ENCODE measurements at regions not wholly inside any gene's neighbourhood (a gene's known extent, or its start where the extent isn't known, plus 50 kb on each side); places are given as distances from the start of the nearest gene placed in this dataset.

DNA sequence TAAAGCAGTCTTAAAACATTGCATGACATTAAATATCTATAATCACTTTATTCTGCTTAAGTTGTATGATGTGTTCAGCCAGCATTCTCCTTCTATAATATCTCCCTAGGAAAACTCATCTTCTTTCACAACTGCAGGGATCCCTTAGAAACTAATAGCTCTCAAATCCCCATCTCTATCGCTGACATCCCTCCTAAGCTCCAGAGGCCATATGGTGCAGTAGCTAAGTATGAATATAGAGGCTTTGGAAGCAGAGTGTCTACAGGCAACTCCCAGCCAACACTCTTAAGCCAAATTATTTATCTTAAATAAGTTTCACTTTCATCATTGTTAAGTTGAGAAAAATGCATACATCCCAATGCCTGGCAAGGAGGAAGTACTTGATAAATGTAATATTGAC is 349.5 kb upstream of the MIR17HG start:
- WGBS, 2 donors (ENCODE audit: low coverage in 1 of 2) = 50 to 54% methylated on average over 1 of the region's 1 CpG
- Histone ChIP-seq H3K4me1 (no peaks in the 10 kb centered on the region), H3K9me3 (no peaks in the 10 kb centered on the region), H3K27ac (no peak overlapping the region), H3K4me3 (no peak overlapping the region), H3K27me3 (no peaks in the 10 kb centered on the region), H3K36me3 (no peaks in the 10 kb centered on the region)
- no peak for ATAC-seq
- TF ChIP-seq, protein P1, sequence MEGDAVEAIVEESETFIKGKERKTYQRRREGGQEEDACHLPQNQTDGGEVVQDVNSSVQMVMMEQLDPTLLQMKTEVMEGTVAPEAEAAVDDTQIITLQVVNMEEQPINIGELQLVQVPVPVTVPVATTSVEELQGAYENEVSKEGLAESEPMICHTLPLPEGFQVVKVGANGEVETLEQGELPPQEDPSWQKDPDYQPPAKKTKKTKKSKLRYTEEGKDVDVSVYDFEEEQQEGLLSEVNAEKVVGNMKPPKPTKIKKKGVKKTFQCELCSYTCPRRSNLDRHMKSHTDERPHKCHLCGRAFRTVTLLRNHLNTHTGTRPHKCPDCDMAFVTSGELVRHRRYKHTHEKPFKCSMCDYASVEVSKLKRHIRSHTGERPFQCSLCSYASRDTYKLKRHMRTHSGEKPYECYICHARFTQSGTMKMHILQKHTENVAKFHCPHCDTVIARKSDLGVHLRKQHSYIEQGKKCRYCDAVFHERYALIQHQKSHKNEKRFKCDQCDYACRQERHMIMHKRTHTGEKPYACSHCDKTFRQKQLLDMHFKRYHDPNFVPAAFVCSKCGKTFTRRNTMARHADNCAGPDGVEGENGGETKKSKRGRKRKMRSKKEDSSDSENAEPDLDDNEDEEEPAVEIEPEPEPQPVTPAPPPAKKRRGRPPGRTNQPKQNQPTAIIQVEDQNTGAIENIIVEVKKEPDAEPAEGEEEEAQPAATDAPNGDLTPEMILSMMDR (IDR thresholded peaks at IDR 0.05) = no peak
- TF ChIP-seq POLR2A (IDR thresholded peaks at IDR 0.05) = no peak
- no peak for TF ChIP-seq EP300 (IDR thresholded peaks at IDR 0.05)
- TF ChIP-seq POLR2AphosphoS5 (IDR thresholded peaks at IDR 0.05) = no peak

DNA sequence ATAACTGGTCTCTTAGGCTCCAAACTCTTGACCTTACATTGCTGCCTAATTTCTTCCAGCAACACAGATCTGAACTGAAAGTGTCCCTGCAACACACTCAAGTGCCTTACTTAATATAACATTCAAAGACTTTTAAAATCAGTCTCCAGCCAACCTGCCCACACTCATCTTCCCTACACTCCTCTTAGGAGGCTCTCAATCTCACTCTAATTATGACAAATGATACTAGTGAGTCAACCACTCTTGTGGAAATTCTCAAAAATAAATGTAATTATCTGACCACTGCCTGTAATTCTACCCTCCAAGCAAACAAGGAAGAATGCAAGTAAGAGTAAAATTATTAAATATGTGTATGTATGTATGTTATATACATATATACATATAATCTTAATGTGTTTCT is 348.1 kb upstream of the MIR17HG start:
- Histone ChIP-seq H3K27ac (no peak overlapping the region), H3K36me3 (no peaks in the 10 kb centered on the region), H3K4me3 (no peak overlapping the region), H3K9me3 (no peaks in the 10 kb centered on the region), H3K27me3 (no peaks in the 10 kb centered on the region), H3K4me1 (no peaks in the 10 kb centered on the region)
- ATAC-seq = no peak
- no peak for TF ChIP-seq POLR2AphosphoS5 (IDR thresholded peaks at IDR 0.05)
- TF ChIP-seq, protein P1 (IDR thresholded peaks at IDR 0.05) = no peak
- no peak for TF ChIP-seq POLR2A (IDR thresholded peaks at IDR 0.05)
- TF ChIP-seq EP300 (IDR thresholded peaks at IDR 0.05) = no peak

DNA sequence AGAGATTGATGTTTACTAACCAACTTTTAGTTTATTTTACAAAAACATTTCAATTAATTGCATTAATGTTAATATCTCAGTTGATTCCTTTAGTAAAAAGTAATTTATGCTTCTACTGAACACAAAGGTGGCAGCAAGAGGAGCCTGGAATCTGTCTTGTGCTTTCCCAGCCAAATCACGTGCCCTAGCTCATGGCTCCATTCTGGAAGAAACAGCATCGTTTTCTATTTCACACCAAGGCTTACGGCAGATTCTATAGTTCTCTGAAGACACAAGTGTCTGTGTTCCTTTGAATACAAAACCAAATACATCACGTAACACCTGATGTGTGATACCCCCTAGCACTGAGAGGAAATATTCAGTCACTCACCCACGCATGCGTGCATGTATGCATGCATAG is 346.1 kb upstream of the MIR17HG start:
- WGBS, 2 donors (ENCODE audit: low coverage in 1 of 2) = 93 to 100% methylated on average over 3 to 6 of the region's 6 CpGs

DNA sequence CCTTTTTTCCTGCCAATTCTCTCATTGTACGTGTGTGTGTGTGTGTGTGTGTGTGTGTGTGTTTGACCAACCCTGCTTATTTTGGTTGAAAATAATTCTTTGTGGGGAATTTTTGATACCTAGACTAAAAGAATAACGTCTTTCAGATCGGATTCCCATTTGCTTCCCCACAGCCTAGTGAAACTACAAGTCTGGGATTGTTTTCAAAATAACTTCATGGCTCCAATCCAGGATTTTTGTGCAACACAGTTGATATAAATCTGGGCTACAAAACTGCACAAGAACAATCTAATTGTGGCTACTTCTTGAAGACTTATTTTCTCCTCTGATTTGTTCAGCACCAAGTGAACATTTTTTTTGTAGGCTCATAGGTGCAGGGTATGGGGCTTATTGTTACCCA is 332.8 kb upstream of the MIR17HG start:
- WGBS, 2 donors (ENCODE audit: low coverage in 1 of 2) = 35 to 57% methylated on average over 3 of the region's 3 CpGs
- no peaks in the 10 kb centered on the region for H3K36me3 ChIP-seq
- ATAC-seq = no peak

More for the DNA sequence above, 346.1 kb upstream of the MIR17HG start:
- Histone ChIP-seq H3K4me1 (no peaks in the 10 kb centered on the region), H3K36me3 (no peaks in the 10 kb centered on the region), H3K9me3 (no peaks in the 10 kb centered on the region), H3K27ac (no peak overlapping the region), H3K27me3 (no peaks in the 10 kb centered on the region), H3K4me3 (no peak overlapping the region)
- no peak for ATAC-seq
- TF ChIP-seq EP300 (IDR thresholded peaks at IDR 0.05) = no peak
- TF ChIP-seq POLR2A (IDR thresholded peaks at IDR 0.05) = no peak
- TF ChIP-seq, protein P1 (IDR thresholded peaks at IDR 0.05) = no peak
- no peak for TF ChIP-seq POLR2AphosphoS5 (IDR thresholded peaks at IDR 0.05)

DNA sequence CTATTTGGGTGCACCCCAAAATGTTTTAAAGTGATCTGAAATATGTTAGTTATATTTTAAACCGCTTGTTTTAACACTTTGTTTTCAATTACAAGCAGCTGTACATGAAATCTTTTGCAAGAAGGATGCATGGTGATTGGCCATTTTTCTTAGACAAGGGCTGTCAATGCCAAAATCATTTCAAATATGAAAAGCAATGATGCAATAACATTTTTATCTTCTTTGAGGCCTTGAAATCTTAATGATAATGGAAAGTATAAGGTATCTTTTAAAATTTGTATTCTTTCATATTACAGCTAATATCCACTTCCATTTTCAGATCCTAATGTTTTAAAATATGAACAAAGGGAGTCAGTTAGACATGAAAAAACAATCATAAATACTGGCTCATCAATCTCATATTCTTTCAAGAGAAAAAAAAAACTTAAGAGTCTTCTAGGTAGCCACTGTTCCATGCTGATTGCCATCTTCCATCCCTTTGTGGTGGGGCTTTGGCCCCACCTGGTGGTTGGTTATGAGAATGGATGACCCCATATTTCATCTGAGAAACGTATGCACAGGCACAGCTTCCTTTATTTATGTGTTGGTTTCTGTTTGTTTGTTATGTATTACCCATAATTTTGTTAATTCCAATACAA is 330.3 kb upstream of the MIR17HG start:
- Histone ChIP-seq H3K27ac (no peak overlapping the region), H3K4me3 (no peak overlapping the region), H3K4me1 (no peaks in the 10 kb centered on the region), H3K36me3 (no peaks in the 10 kb centered on the region), H3K27me3 (peaks cover 4% of the 10 kb centered on the region), H3K9me3 (no peaks in the 10 kb centered on the region)
- ATAC-seq = no peak
- 35 to 50% methylated on average over 2 of the region's 2 CpGs for WGBS, 2 donors (ENCODE audit: low coverage in 1 of 2)
- TF ChIP-seq, protein P1 (IDR thresholded peaks at IDR 0.05) = peak in 3 of 4 experiments; percentile 35 to 67 (median 45)
- no peak for TF ChIP-seq POLR2AphosphoS5 (IDR thresholded peaks at IDR 0.05)

More for the DNA sequence above, 332.8 kb upstream of the MIR17HG start:
- Histone ChIP-seq H3K4me1 (no peaks in the 10 kb centered on the region), H3K4me3 (no peak overlapping the region), H3K27me3 (peaks cover 4% of the 10 kb centered on the region), H3K9me3 (no peaks in the 10 kb centered on the region), H3K27ac (no peak overlapping the region)
- TF ChIP-seq EP300 (IDR thresholded peaks at IDR 0.05) = no peak
- no peak for TF ChIP-seq POLR2A (IDR thresholded peaks at IDR 0.05)
- TF ChIP-seq, protein P1 (IDR thresholded peaks at IDR 0.05) = no peak

Measured in gastroesophageal sphincter (tissue), 4 donors.